ENCODE measurements at regions not wholly inside any gene's neighbourhood (a gene's known extent, or its start where the extent isn't known, plus 50 kb on each side); places are given as distances from the start of the nearest gene placed in this dataset.

GRCh38 chr9:71626395-71626794 lies 141.9 kb downstream of the CEMIP2 start (continued):
- TF ChIP-seq GABPA (IDR thresholded peaks at IDR 0.05; ENCODE audit: borderline replicate concordance, insufficient read depth, low read length): no peak
- TF ChIP-seq SIN3A (conservative IDR thresholded peaks at IDR 0.05 in 1 of 2, IDR thresholded peaks at IDR 0.05 in 1 of 2; ENCODE audit: low read depth in 1 of 2, low read length in 2 of 2): no peak
- no peak for TF ChIP-seq CTBP2 (IDR thresholded peaks at IDR 0.05; ENCODE audit: borderline replicate concordance, insufficient read depth, insufficient read length, low read length)
- no peak for TF ChIP-seq FOSL1 (IDR thresholded peaks at IDR 0.05; ENCODE audit: insufficient read depth, low read depth, low read length)
- TF ChIP-seq HDAC6 (IDR thresholded peaks at IDR 0.05; ENCODE audit: low read depth, low read length): no peak
